GM12801 (cell line): ENCODE measurements at regions not wholly inside any gene's neighbourhood (a gene's known extent, or its start where the extent isn't known, plus 50 kb on each side); places are given as distances from the start of the nearest gene placed in this dataset.

Experiments
- CTCF ChIP-seq: IDR thresholded peaks from one replicate; pipeline ENCODE4 v1.5.1; 2011; ENCODE audit warnings: control low read depth; ENCODE audit not compliant: insufficient read length; ENCODE audit errors: extremely low read depth

GRCh38 chr17:74151551-74152315, 51.7 kb upstream of the RPL38 start:
- no peak for TF ChIP-seq CTCF

GRCh38 chr17:74152591-74153455, 50.7 kb upstream of the RPL38 start:
- no peak for TF ChIP-seq CTCF

- no peak for TF ChIP-seq CTCF
Measured at GRCh38 chr17:74153456-74153810, 50.0 kb upstream of the RPL38 start.
